LNCAP (cell line): ENCODE measurements at regions not wholly inside any gene's neighbourhood (a gene's known extent, or its start where the extent isn't known, plus 50 kb on each side); places are given as distances from the start of the nearest gene placed in this dataset.

Experiments
- CTCF ChIP-seq: fragments of 450-650 bp; IDR thresholded peaks from 2 replicates; pipeline ENCODE4 v1.5.1; 2017; ENCODE audit warnings: mild to moderate bottlenecking

GRCh38 chr17:77416105-77416713, 275.4 kb downstream of the SEC14L1 start:
- TF ChIP-seq CTCF, result no peak

GRCh38 chr17:77417575-77417974, 276.8 kb downstream of the SEC14L1 start:
- no peak for TF ChIP-seq CTCF

- no peak for TF ChIP-seq CTCF
These were observed 277.8 kb downstream of the SEC14L1 start for GRCh38 chr17:77418609-77419008.

- TF ChIP-seq CTCF, result no peak
These were observed 278.3 kb downstream of the SEC14L1 start for GRCh38 chr17:77419095-77419494.

- TF ChIP-seq CTCF, result no peak
These were observed 278.9 kb downstream of the SEC14L1 start for GRCh38 chr17:77419547-77420094.

GRCh38 chr17:77420095-77420803, 279.5 kb downstream of the SEC14L1 start:
- no peak for TF ChIP-seq CTCF

- TF ChIP-seq CTCF, result no peak
These were observed 280.2 kb downstream of the SEC14L1 start for GRCh38 chr17:77420804-77421629.
